A673 (cell line): ENCODE measurements at regions not wholly inside any gene's neighbourhood (a gene's known extent, or its start where the extent isn't known, plus 50 kb on each side); places are given as distances from the start of the nearest gene placed in this dataset.

Source experiments
- BruUV-seq: library from RNA; stranded (reverse); fragments of 400-500 nt; replicated peaks from 2 replicates; lab custom pipeline; 2021; lab: Mats Ljungman, UMichigan
- CTCF ChIA-PET: fragments of 300-600 bp; sonication (Branson Sonifier 250); formaldehyde crosslinking; loops from one replicate; lab custom pipeline; 2022; ENCODE audit warnings: antibody characterized with exemption; lab: Charles Lee
- POLR2A ChIA-PET: fragments of 300-600 bp; sonication (Branson Sonifier 250); formaldehyde crosslinking; loops from one replicate; lab custom pipeline; 2022; ENCODE audit warnings: antibody characterized with exemption; ENCODE audit not compliant: low non-redundant PET; lab: Charles Lee
- DNase-seq: peaks from one replicate; pipeline ENCODE4 v3.0.0-alpha.2; 2015; ENCODE audit warnings: low spot score
- H3K27ac ChIP-seq: fragments of 200-600 bp; sonication (generic); 2 replicates; pipeline ENCODE4 v1.5.1; 2016; ENCODE audit warnings: mixed run types, low read depth, mild to moderate bottlenecking, mixed read lengths, antibody characterized with exemption, low read length; ENCODE audit not compliant: poor library complexity, severe bottlenecking
- H3K27me3 ChIP-seq: fragments of 200-600 bp; sonication (generic); replicated peaks from 2 replicates; pipeline ENCODE4 v1.6.1; 2017; ENCODE audit warnings: mixed run types, low read depth, mild to moderate bottlenecking, mixed read lengths, antibody characterized with exemption, low read length; ENCODE audit not compliant: insufficient read depth, poor library complexity
- H3K36me3 ChIP-seq: fragments of 200-600 bp; sonication (generic); 2 replicates; pipeline ENCODE4 v1.6.1; 2016; ENCODE audit warnings: mixed run types, mild to moderate bottlenecking, mixed read lengths, antibody characterized with exemption, low read length; ENCODE audit not compliant: insufficient read depth, poor library complexity, severe bottlenecking
- H3K4me1 ChIP-seq: fragments of 200-600 bp; sonication (generic); 2 replicates; pipeline ENCODE4 v1.6.1; 2017; ENCODE audit warnings: mixed run types, mild to moderate bottlenecking, mixed read lengths, antibody characterized with exemption, low read length; ENCODE audit not compliant: insufficient read depth, poor library complexity, severe bottlenecking
- H3K4me3 ChIP-seq: fragments of 200-600 bp; sonication (generic); 2 replicates; pipeline ENCODE4 v1.5.1; 2016; ENCODE audit warnings: low read depth, mixed run types, mild to moderate bottlenecking, mixed read lengths, low read length; ENCODE audit not compliant: poor library complexity, severe bottlenecking
- H3K9me3 ChIP-seq: fragments of 200-600 bp; sonication (generic); 2 replicates; pipeline ENCODE4 v1.6.1; 2016; ENCODE audit warnings: mixed run types, low read depth, mild to moderate bottlenecking, mixed read lengths, antibody characterized with exemption, low read length; ENCODE audit not compliant: poor library complexity, severe bottlenecking
- CTCF ChIP-seq: fragments of 300-800, 200-600 bp; sonication (generic); conservative IDR thresholded peaks from 2 replicates; pipeline ENCODE4 v1.5.1; 2017; ENCODE audit warnings: low read depth, mild to moderate bottlenecking, antibody characterized with exemption, low read length, moderate library complexity, mixed read lengths
- EZH2 ChIP-seq: fragments of 200-600 bp; sonication (generic); IDR thresholded peaks from 2 replicates; pipeline ENCODE4 v1.6.1; 2017; ENCODE audit warnings: borderline replicate concordance, low read depth, mild to moderate bottlenecking, mixed read lengths, antibody characterized with exemption, low read length; ENCODE audit not compliant: poor library complexity, severe bottlenecking
- intact Hi-C: fragments of 100-400 bp; cut with micrococcal nuclease; formaldehyde crosslinking; loops from one replicate; pipeline ENCODE4 v1.10.0; 2022; ENCODE audit not compliant: unreplicated experiment

- Histone ChIP-seq H3K9me3 (no peaks in the 10 kb centered on the region), H3K27me3 (no peaks in the 10 kb centered on the region), H3K36me3 (no peaks in the 10 kb centered on the region), H3K27ac (peak overlapping the region; percentile 51), H3K4me1 (peaks cover 23% of the 10 kb centered on the region), H3K4me3 (peak overlapping the region; percentile 21)
- BruUV-seq, result no TSS peak
- ChIA-PET CTCF (no interaction called here), POLR2A (no interaction called here)
- TF ChIP-seq CTCF, result no peak
- TF ChIP-seq EZH2, result no peak
- DNase-seq, result peak; percentile 77
- intact Hi-C loops, result no loop called here
Measured at GRCh38 chr9:79812507-79813257, 240.9 kb downstream of the TLE4 start.

GRCh38 chr9:79812099-79812498, 240.3 kb downstream of the TLE4 start:
- no peaks in the 10 kb centered on the region for H3K27me3 ChIP-seq
- no peaks in the 10 kb centered on the region for H3K36me3 ChIP-seq
- peaks cover 23% of the 10 kb centered on the region for H3K4me1 ChIP-seq
- intact Hi-C loops, result no loop called here
- peak overlapping the region; percentile 51 for H3K27ac ChIP-seq
- TF ChIP-seq CTCF (no peak), EZH2 (no peak)
- POLR2A ChIA-PET, result no interaction called here
- CTCF ChIA-PET, result no interaction called here
- H3K9me3 ChIP-seq, result no peaks in the 10 kb centered on the region
- BruUV-seq, result no TSS peak
- no peak for DNase-seq
- H3K4me3 ChIP-seq, result peak overlapping the region; percentile 21

- POLR2A ChIA-PET, result no interaction called here
- no peak for DNase-seq
Measured at GRCh38 chr9:79809931-79810330, 238.2 kb downstream of the TLE4 start.

More at GRCh38 chr9:79809931-79810330, 238.2 kb downstream of the TLE4 start:
- no peaks in the 10 kb centered on the region for H3K9me3 ChIP-seq
- no peaks in the 10 kb centered on the region for H3K36me3 ChIP-seq
- no peak for TF ChIP-seq EZH2
- no peak for TF ChIP-seq CTCF
- intact Hi-C loops, result no loop called here
- peaks cover 23% of the 10 kb centered on the region for H3K4me1 ChIP-seq
- no peak overlapping the region for H3K27ac ChIP-seq
- H3K27me3 ChIP-seq, result no peaks in the 10 kb centered on the region
- H3K4me3 ChIP-seq, result no peak overlapping the region
- CTCF ChIA-PET, result no interaction called here
- BruUV-seq, result no TSS peak
